ENCODE measurements at regions not wholly inside any gene's neighbourhood (a gene's known extent, or its start where the extent isn't known, plus 50 kb on each side); places are given as distances from the start of the nearest gene placed in this dataset.
"Not testable (repeated sequence)": the region's sequence is repeated elsewhere in the genome, so short reads cannot be mapped to it uniquely, and the experiment has no call there.

DNA sequence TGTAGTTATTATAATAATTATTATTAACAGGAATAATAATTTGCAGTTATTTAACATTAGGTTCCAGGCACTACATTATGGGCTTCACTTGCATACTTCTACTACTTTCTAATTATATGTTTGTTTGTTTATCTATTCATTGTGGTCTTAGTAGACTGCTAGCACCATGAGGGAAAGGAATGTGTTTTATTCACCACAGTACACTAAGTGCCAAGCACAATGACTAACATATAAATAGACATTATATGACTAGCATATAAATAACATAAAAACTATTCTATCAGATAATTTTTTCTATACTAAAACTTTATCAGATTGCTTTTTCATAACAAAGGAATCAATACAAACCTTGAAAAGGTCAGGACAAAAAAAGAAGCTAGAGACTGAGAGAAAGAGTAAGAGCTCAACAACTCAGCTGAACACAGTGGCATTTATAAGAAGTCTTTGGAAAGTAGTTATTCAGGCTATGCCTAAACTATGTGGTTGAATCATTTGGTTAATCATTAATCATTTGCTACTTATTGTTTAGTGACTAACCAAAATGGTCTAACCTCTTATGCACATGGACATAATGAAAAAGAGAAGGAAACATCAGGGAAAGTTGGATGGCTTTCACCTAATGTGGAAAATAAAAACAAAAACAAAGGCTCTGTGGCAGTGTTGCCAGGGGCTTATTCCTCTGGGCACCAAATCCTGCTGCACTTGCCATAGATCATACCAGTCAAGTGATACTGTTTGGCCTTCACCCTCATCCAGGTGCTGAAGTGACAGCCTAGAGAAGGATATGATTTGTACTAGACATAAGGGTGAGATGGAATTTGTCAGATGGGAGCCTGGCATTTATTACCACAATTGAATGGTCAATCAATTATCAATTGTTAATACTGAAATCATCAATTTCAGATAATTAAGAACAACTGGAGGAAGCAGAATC lies 174.9 kb downstream of the ETAA1 start:
- Histone ChIP-seq H3K27me3 (ENCODE audit: control insufficient read depth in 1 of 2, insufficient read depth in 2 of 2, low read length in 2 of 2) (no peaks in the 10 kb centered on the region), H3K4me1 (ENCODE audit: control insufficient read depth, insufficient read depth, low read length) (no peaks in the 10 kb centered on the region), H3K9ac (ENCODE audit: low read length in 2 of 2) (no peak overlapping the region), H3K4me3 (ENCODE audit: low read length in 2 of 2) (no peak overlapping the region), H3K9me3 (ENCODE audit: control insufficient read depth in 2 of 2, low read length in 2 of 2) (peaks cover 0 to 4% of the 10 kb centered on the region in 2 donors), H3K27ac (ENCODE audit: low read length) (no peak overlapping the region), H3K36me3 (ENCODE audit: control insufficient read depth in 2 of 2, insufficient read depth in 2 of 2, low read length in 2 of 2) (no peaks in the 10 kb centered on the region)

- H3K27me3 ChIP-seq (ENCODE audit: control insufficient read depth in 1 of 2, insufficient read depth in 2 of 2, low read length in 2 of 2): no peaks in the 10 kb centered on the region
- no peaks in the 10 kb centered on the region for H3K36me3 ChIP-seq (ENCODE audit: control insufficient read depth in 2 of 2, insufficient read depth in 2 of 2, low read length in 2 of 2)
- no peak overlapping the region for H3K4me3 ChIP-seq (ENCODE audit: low read length in 2 of 2)
- H3K9ac ChIP-seq (ENCODE audit: low read length in 2 of 2): no peak overlapping the region
- H3K27ac ChIP-seq (ENCODE audit: low read length): no peak overlapping the region
- peaks cover 0 to 4% of the 10 kb centered on the region in 2 donors for H3K9me3 ChIP-seq (ENCODE audit: control insufficient read depth in 2 of 2, low read length in 2 of 2)
- H3K4me1 ChIP-seq (ENCODE audit: control insufficient read depth, insufficient read depth, low read length): no peaks in the 10 kb centered on the region
These were observed 175.7 kb downstream of the ETAA1 start for GRCh38 chr2:67572721-67573435.

GRCh38 chr2:67574230-67574629 lies 177.1 kb downstream of the ETAA1 start:
- H3K36me3 ChIP-seq (ENCODE audit: control insufficient read depth in 2 of 2, insufficient read depth in 2 of 2, low read length in 2 of 2): no peaks in the 10 kb centered on the region
- H3K27me3 ChIP-seq (ENCODE audit: control insufficient read depth in 1 of 2, insufficient read depth in 2 of 2, low read length in 2 of 2): no peaks in the 10 kb centered on the region
- H3K4me1 ChIP-seq (ENCODE audit: control insufficient read depth, insufficient read depth, low read length): no peaks in the 10 kb centered on the region
- no peak overlapping the region for H3K27ac ChIP-seq (ENCODE audit: low read length)
- no peak overlapping the region for H3K9ac ChIP-seq (ENCODE audit: low read length in 2 of 2)
- peaks cover 0 to 4% of the 10 kb centered on the region in 2 donors for H3K9me3 ChIP-seq (ENCODE audit: control insufficient read depth in 2 of 2, low read length in 2 of 2)
- H3K4me3 ChIP-seq (ENCODE audit: low read length in 2 of 2): no peak overlapping the region

DNA sequence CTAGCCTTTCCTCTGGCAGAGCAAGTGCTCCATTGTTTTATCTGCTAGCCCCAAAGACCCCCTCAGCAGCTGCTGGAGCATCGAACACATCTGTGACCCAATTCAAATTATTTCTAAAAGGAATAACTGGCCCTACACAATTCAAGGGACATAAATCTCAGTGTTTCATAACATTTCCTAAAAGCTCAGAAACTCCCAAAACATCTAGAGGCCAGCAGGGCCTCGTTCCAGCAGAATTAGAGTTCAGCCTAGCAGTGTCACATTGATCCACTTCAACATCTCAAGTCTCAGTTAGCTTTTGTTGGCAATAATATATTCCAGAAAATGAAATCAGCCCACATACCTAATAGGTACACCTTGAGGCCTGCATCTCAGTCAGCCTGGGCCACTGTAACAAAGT lies 179.1 kb downstream of the ETAA1 start:
- H3K9ac ChIP-seq (ENCODE audit: low read length in 2 of 2): no peak overlapping the region
- H3K9me3 ChIP-seq (ENCODE audit: control insufficient read depth in 2 of 2, low read length in 2 of 2): peaks cover 0 to 2% of the 10 kb centered on the region in 2 donors
- no peaks in the 10 kb centered on the region for H3K27me3 ChIP-seq (ENCODE audit: control insufficient read depth in 1 of 2, insufficient read depth in 2 of 2, low read length in 2 of 2)
- H3K36me3 ChIP-seq (ENCODE audit: control insufficient read depth in 2 of 2, insufficient read depth in 2 of 2, low read length in 2 of 2): no peaks in the 10 kb centered on the region
- no peak overlapping the region for H3K27ac ChIP-seq (ENCODE audit: low read length)
- no peaks in the 10 kb centered on the region for H3K4me1 ChIP-seq (ENCODE audit: control insufficient read depth, insufficient read depth, low read length)
- H3K4me3 ChIP-seq (ENCODE audit: low read length in 2 of 2): no peak overlapping the region

GRCh38 chr2:67576991-67577390 lies 179.9 kb downstream of the ETAA1 start:
- H3K27me3 ChIP-seq (ENCODE audit: control insufficient read depth in 1 of 2, insufficient read depth in 2 of 2, low read length in 2 of 2): no peaks in the 10 kb centered on the region
- H3K4me1 ChIP-seq (ENCODE audit: control insufficient read depth, insufficient read depth, low read length): no peaks in the 10 kb centered on the region
- H3K36me3 ChIP-seq (ENCODE audit: control insufficient read depth in 2 of 2, insufficient read depth in 2 of 2, low read length in 2 of 2): no peaks in the 10 kb centered on the region
- no peak overlapping the region for H3K4me3 ChIP-seq (ENCODE audit: low read length in 2 of 2)
- H3K9ac ChIP-seq (ENCODE audit: low read length in 2 of 2): no peak overlapping the region
- H3K9me3 ChIP-seq (ENCODE audit: control insufficient read depth in 2 of 2, low read length in 2 of 2): peaks cover 0 to 5% of the 10 kb centered on the region in 2 donors
- H3K27ac ChIP-seq (ENCODE audit: low read length): no peak overlapping the region

DNA sequence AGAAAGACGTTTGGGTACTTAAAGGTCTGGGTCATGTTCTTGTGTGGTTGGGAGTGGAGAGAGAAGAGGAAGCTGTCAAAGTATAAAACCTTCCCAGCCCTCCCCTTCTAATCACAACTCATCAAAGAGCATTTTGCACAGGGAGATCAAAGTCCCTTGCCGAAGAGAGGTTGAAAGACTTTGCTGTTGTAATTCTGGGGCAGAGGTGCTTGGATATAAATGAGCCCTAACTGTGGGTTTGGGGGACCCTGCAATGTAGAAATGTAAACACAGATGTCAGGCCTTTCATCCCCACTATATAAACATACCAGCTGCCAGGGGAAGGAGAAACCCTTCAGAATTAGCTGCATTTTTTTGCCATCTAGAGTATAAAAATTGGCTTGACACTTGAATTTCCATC lies 182.1 kb downstream of the ETAA1 start:
- no peaks in the 10 kb centered on the region for H3K27me3 ChIP-seq (ENCODE audit: control insufficient read depth in 1 of 2, insufficient read depth in 2 of 2, low read length in 2 of 2)
- H3K36me3 ChIP-seq (ENCODE audit: control insufficient read depth in 2 of 2, insufficient read depth in 2 of 2, low read length in 2 of 2): no peaks in the 10 kb centered on the region
- no peaks in the 10 kb centered on the region for H3K4me1 ChIP-seq (ENCODE audit: control insufficient read depth, insufficient read depth, low read length)
- peaks cover 0 to 10% of the 10 kb centered on the region in 2 donors for H3K9me3 ChIP-seq (ENCODE audit: control insufficient read depth in 2 of 2, low read length in 2 of 2)
- H3K4me3 ChIP-seq (ENCODE audit: low read length in 2 of 2): no peak overlapping the region
- H3K9ac ChIP-seq (ENCODE audit: low read length in 2 of 2): no peak overlapping the region
- H3K27ac ChIP-seq (ENCODE audit: low read length): no peak overlapping the region

- H3K4me1 ChIP-seq (ENCODE audit: control insufficient read depth, insufficient read depth, low read length): no peaks in the 10 kb centered on the region
- no peaks in the 10 kb centered on the region for H3K27me3 ChIP-seq (ENCODE audit: control insufficient read depth in 1 of 2, insufficient read depth in 2 of 2, low read length in 2 of 2)
- peaks cover 0 to 10% of the 10 kb centered on the region in 2 donors for H3K9me3 ChIP-seq (ENCODE audit: control insufficient read depth in 2 of 2, low read length in 2 of 2)
- no peak overlapping the region for H3K27ac ChIP-seq (ENCODE audit: low read length)
- no peak overlapping the region for H3K9ac ChIP-seq (ENCODE audit: low read length in 2 of 2)
- H3K4me3 ChIP-seq (ENCODE audit: low read length in 2 of 2): no peak overlapping the region
- H3K36me3 ChIP-seq (ENCODE audit: control insufficient read depth in 2 of 2, insufficient read depth in 2 of 2, low read length in 2 of 2): no peaks in the 10 kb centered on the region
These were observed 182.7 kb downstream of the ETAA1 start for GRCh38 chr2:67579806-67580205.

GRCh38 chr2:67581751-67582150 lies 184.6 kb downstream of the ETAA1 start:
- no peak overlapping the region for H3K27ac ChIP-seq (ENCODE audit: low read length)
- no peaks in the 10 kb centered on the region for H3K36me3 ChIP-seq (ENCODE audit: control insufficient read depth in 2 of 2, insufficient read depth in 2 of 2, low read length in 2 of 2)
- H3K9ac ChIP-seq (ENCODE audit: low read length in 2 of 2): no peak overlapping the region
- H3K4me3 ChIP-seq (ENCODE audit: low read length in 2 of 2): no peak overlapping the region
- no peaks in the 10 kb centered on the region for H3K27me3 ChIP-seq (ENCODE audit: control insufficient read depth in 1 of 2, insufficient read depth in 2 of 2, low read length in 2 of 2)
- peaks cover 5 to 10% of the 10 kb centered on the region in 2 donors for H3K9me3 ChIP-seq (ENCODE audit: control insufficient read depth in 2 of 2, low read length in 2 of 2)
- H3K4me1 ChIP-seq (ENCODE audit: control insufficient read depth, insufficient read depth, low read length): no peaks in the 10 kb centered on the region

DNA sequence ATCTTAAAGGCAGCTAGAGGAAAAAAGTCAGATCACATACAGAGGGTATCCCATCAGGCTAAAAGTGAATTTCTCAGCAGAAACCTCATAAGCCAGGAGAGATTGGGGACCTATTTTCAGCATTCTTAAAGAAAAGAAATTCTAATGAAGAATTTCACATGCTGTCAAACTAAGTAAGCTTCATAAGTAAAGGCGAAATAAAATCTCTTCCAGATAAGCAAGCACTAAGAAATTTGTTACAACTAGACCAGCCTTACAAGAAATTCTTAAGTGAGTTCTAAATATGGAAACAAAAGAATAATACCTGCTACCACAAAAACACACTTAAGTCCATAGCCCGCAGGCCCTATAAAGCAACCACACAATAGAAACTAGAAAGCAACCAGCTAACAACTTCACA lies 186.1 kb downstream of the ETAA1 start:
- H3K9me3 ChIP-seq (ENCODE audit: control insufficient read depth in 2 of 2, low read length in 2 of 2): peaks cover 5 to 13% of the 10 kb centered on the region in 2 donors
- no peaks in the 10 kb centered on the region for H3K4me1 ChIP-seq (ENCODE audit: control insufficient read depth, insufficient read depth, low read length)

DNA sequence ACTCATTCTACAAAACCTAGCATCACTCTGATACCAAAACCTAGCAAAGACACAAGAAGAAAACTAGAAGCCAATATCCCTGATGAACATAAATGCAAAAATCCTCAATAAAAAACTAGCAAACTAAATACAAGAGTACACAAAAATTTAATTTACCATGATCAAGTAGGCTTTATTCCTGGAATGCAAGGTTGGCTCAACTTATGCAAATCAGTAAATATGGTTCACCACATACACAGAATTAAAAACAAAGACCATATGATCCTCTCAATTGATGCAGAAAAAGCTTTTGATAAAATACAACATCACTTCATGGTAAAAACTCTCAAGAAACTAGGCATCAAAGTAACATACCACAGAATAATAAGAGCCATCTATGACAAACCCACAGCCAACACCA lies 188.3 kb downstream of the ETAA1 start:
- Histone ChIP-seq H3K27ac (ENCODE audit: low read length) (no peak overlapping the region), H3K4me3 (ENCODE audit: low read length in 2 of 2) (no peak overlapping the region), H3K4me1 (ENCODE audit: control insufficient read depth, insufficient read depth, low read length) (no peaks in the 10 kb centered on the region), H3K9ac (ENCODE audit: low read length in 2 of 2) (no peak overlapping the region), H3K36me3 (ENCODE audit: control insufficient read depth in 2 of 2, insufficient read depth in 2 of 2, low read length in 2 of 2) (no peaks in the 10 kb centered on the region), H3K27me3 (ENCODE audit: control insufficient read depth in 1 of 2, insufficient read depth in 2 of 2, low read length in 2 of 2) (no peaks in the 10 kb centered on the region), H3K9me3 (ENCODE audit: control insufficient read depth in 2 of 2, low read length in 2 of 2) (peaks cover 5 to 13% of the 10 kb centered on the region in 2 donors)

More for the DNA sequence above, 186.1 kb downstream of the ETAA1 start:
- Histone ChIP-seq H3K4me3 (ENCODE audit: low read length in 2 of 2) (no peak overlapping the region), H3K27me3 (ENCODE audit: control insufficient read depth in 1 of 2, insufficient read depth in 2 of 2, low read length in 2 of 2) (no peaks in the 10 kb centered on the region), H3K9ac (ENCODE audit: low read length in 2 of 2) (no peak overlapping the region), H3K27ac (ENCODE audit: low read length) (no peak overlapping the region), H3K36me3 (ENCODE audit: control insufficient read depth in 2 of 2, insufficient read depth in 2 of 2, low read length in 2 of 2) (no peaks in the 10 kb centered on the region)

DNA sequence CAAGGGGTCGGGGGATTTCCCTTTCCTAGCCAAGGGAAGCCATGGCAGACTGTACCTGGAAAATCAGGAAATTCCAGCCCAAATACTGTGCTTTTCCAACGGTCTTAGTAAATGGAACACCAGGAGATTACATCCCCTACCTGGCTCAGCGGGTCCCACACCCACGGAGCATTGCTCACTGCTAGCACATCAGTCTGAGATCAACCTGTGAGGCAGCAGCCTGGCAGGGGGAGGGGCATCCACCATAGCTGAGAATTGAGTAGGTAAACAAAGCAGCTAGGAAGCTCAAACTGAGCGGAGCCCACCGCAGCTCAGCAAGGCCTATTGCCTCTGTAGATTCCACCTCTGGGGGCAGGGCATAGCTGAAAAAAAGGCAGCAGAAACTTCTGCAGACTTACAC lies 192.0 kb downstream of the ETAA1 start:
- H3K36me3 ChIP-seq (ENCODE audit: control insufficient read depth in 2 of 2, insufficient read depth in 2 of 2, low read length in 2 of 2); H3K4me3 ChIP-seq (ENCODE audit: low read length in 2 of 2); H3K27ac ChIP-seq (ENCODE audit: low read length); H3K9ac ChIP-seq (ENCODE audit: low read length in 2 of 2); H3K27me3 ChIP-seq (ENCODE audit: control insufficient read depth in 1 of 2, insufficient read depth in 2 of 2, low read length in 2 of 2); H3K9me3 ChIP-seq (ENCODE audit: control insufficient read depth in 2 of 2, low read length in 2 of 2); H3K4me1 ChIP-seq (ENCODE audit: control insufficient read depth, insufficient read depth, low read length): not testable (repeated sequence)
